HG03439 (cell line): ENCODE measurements at regions not wholly inside any gene's neighbourhood (a gene's known extent, or its start where the extent isn't known, plus 50 kb on each side); places are given as distances from the start of the nearest gene placed in this dataset.
"Not testable (repeated sequence)": the region's sequence is repeated elsewhere in the genome, so short reads cannot be mapped to it uniquely, and the experiment has no call there.

Source experiments
- ATAC-seq: cut with Tn5 transposase; IDR thresholded peaks from one replicate; pipeline ENCODE4 v1.9.1; 2021; ENCODE audit warnings: mild to moderate bottlenecking, moderate library complexity; ENCODE audit not compliant: unreplicated experiment

DNA sequence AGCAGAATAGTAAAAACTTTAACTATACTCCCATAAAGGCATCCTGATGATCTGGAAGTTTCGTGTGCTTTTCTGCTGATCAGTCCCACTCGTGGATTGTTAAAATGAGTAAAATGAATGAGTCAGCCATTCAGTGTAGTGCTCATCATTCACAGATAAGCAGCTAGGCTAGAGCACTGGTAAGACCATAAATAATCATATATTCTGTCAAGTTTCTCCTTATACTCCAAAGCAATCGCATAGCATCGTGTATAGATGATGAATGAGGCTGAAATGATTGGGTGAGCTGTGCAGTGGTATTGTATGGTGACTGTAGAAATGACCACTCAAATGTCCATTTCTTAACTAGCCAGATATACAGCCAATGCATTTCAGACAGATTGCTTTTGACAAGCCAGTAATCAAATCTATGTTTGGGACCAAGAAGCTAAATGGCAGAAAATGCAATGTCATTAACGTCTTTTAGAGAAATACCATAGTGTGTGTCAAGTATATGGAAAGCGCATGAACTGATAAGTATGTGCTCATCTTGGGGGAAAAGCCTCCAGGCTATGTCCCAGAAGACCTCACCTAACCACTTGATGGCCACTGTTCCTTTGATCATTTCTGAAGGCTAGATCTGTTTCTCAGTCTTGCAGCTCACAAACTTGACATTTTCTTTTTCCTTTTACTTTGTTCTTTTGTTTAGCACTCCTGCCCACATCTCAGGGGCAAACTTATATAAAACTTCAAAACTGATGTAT is 227.2 kb upstream of the FAM3C start:
- no peak for ATAC-seq

DNA sequence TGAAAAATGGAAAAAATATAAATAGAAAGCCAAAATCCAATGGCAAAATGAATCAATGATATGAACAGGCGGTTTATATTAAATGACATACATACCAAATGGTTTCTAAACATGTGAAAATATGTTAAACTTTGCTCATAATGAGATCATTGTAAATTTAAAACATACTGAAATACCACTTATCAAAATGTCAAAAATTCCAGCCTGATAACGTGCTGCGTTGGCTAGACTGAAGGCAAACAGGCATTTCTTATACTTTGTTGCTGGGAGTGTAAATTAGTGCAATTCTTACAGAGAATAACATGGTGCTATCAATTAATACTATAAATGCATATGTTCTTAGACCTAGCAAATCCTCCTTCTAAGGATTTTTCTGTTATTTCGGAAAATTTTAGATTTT is 225.8 kb upstream of the FAM3C start:
- ATAC-seq: no peak

DNA sequence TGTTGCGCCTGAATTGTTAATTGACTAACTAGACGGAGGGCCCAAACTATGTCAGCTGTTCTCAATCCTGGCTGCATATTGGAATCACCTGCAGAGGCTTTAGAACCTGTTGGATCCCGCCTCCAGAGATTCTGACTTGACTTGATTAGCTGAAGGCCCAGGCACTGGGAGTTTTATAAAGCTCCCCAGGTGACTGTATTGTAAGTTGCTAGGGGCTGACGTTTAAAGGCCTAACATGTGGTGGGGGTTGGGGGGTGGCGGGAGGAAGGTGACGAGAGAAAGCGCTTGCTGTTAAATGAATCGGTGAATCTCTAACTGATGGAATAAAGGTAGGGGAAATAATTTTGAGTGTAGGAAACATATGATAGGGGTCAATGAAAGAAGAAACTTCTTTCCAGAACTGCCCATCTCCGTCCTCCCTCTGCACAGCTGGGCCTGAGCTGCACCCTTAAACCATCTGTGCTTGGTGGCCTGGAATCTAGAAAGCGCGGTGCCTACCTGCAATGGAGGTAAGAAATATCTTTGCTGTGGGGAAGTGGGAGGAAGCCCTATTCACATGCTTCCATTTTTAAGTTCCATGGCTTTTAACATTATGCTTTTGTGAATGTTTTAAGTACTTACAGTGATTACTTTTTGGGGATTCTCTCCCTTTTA is 225.0 kb upstream of the FAM3C start:
- ATAC-seq: no peak

DNA sequence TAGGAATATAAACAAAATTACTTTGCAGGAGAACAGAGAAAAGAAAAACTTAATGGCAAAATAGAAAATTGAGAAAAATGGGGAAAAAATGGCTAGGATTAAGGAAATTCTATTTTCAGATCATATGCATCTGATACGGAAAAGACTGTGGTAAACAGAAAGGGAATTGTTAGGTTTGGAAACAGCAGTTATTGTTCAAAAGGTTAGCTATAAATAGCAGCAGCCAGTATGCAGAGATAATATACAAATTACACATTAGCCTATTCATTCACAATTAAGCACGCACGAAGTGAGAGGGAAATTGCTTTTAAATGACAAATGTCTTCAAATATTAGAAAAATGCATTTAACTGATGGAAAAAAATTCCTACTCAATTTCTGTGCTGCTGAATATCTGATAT is 224.1 kb upstream of the FAM3C start:
- no peak for ATAC-seq

DNA sequence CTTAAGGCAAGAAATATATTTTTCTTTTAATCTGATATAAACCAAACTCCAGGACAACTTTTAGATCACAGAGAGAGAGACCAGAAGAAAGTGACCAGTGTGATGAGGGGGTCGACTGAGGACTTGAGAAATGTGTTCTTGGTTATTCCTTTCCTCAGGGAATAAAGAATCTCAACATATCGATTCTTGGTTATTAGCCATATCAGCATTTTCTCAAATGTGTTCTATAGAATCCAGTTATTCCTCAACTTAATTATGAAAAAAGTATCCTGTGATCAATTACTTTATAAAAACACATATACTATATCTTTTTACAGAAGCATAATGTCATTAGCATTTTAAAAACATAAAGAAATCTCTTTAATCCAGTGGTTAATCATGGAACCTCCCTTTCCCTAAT is 222.1 kb upstream of the FAM3C start:
- no peak for ATAC-seq

DNA sequence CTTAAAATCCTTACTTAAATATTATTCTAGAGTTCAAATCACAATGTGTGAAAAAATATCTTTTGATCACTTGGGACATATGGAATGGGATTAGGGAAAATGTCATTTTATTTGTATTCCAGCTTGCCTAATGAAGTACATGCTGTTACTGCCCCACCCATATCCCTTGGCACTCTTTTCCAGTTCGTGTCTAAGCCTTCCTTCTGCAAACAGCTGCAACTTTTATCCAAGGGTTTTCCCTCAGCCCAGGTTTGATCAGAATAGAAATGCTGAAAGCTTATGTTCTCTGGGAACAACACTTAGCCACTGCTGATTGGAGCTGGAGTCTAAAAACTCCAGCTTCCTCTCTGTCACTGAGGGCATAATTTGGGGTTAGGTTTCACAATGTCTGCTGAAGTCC is 214.1 kb upstream of the FAM3C start:
- no peak for ATAC-seq

DNA sequence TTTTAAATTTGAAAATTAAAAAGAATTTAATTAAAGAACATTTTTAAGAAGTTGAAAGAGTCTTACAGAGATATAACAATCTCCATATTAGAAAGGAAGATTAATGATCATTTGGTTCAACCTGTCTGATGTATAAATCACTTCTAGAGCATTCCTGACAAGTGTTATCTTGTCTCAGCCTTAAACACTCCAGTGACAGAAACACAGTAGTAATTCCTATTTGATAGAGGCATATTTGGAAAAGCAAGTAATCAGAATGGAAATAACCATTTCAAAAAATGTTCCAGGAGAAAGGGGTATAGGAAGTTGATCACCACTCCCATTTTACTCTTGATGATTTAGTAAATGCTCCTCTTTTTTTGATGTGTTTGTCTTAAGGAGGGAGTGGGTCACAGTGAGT is 213.1 kb upstream of the FAM3C start:
- no peak for ATAC-seq

DNA sequence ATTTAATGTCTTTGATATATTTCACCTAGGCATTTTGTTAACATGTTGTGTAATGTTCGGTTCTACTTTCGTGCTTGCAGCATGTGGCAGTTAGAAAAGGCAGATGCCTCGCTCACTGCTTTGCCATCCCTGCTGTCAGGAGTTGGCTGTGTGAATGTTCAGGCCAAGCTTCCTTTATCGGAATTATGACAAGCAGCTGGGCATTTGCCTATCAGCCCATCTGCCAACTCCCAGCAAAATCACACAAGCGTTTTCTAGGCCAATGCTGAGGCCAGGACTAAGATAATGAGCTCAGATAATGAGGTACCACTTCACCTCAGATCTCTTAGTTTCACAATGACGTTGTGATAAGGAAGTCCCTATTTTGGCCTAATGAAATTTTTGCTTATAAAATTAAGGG is 212.7 kb upstream of the FAM3C start:
- ATAC-seq: no peak

DNA sequence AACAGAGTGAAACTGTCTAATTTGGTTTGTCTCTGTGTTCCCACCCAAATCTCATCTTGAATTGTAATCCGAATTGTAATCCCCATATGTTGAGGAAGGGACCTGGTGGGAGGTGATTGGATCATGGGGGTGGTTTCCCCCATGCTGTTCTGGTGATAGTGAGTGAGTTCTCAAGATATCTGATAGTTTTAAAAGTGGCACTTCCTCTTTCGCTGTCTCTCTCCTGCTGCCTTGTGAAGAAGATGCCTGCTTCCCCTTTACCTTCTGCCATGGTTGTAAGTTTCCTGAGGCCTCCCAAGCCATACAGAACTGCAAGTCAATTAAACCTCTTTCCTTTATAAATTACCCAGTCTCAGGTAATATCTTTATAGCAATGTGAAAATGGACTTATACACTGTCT is 212.1 kb upstream of the FAM3C start:
- not testable (repeated sequence) for ATAC-seq

DNA sequence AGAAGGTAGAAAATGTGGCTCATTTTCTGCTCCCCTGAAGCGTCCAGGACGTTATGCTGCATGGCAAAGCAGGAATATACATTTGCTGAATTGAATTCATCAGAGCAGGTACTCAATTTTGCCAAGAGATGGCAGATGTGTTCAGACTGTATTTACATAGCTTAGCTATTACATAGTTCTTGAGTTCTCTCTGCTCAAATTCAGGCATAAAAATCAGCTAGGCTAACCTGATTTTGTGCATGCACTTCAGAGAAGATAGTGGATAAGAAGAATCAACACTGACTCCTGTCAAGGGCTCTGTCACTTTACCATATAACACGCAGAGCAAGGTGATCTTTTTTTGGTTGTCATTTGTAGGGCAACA is 209.2 kb upstream of the FAM3C start:
- no peak for ATAC-seq

DNA sequence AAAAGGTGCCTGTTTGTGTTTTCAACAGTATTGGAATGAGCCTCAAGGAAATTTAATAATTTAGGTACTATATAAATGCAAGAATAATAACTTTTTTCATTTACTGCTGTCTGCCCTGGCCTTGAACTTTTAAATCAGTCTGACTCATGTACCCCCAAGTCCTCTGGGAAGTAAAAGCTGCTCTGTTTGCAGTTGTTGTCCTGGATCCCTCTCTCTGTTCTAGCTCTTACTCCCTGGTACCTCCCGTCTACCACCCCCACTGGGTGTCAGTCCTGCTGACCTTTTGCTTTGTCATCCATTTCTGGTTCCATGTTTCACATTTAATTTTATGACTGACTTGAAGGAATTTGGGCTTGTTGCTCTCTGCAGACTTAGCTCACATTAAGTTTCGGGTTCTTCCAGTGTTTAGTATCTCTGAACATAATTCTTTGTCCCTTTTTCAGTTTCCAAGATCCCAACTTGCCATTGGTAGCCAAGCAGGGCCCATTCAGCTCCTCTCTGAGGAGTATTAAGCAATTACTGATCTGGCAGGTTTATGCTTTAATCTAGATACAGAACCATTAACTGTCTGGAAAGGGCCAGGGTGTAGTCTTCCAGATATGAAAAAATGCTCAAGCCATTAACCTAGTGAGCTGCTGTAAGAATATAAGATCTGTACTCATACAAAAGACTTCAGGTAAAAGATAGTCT is 208.7 kb upstream of the FAM3C start:
- no peak for ATAC-seq

DNA sequence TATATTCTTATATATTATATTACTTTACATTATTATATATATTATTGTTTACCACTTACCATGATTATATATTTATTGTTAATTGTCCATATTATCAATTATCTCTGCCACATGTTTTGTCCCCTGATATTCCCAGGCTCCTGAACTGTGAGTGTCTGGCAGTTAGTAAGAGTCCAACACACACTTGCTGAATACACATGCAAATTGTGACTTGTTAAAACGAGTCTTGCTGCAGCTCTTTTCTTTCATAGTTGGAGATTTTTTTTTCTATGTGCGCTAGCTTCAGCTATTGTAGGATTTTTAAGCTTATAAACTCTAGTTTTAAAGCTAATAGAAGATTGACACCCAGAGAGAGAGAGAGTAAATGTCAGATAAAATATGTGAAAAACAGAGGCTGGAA is 207.8 kb upstream of the FAM3C start:
- no peak for ATAC-seq

DNA sequence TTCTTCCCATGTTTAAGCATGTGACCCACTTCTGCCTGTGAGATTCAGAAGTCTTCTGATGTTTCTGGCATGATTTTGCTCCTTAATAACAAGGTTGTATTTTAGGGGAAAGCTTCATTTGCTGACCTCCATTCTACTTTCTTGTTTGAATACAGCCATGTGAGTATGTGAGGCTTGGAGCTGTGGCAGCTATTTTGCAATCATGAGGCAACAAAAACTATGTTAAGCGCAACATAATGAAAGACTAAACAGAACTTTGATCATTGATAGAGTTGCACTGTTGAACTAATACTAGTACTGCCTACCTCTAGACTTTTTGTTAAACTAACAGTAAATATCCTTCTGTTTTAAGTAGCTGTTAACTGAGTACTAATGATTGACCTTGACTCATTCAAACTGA is 203.8 kb upstream of the FAM3C start:
- no peak for ATAC-seq

DNA sequence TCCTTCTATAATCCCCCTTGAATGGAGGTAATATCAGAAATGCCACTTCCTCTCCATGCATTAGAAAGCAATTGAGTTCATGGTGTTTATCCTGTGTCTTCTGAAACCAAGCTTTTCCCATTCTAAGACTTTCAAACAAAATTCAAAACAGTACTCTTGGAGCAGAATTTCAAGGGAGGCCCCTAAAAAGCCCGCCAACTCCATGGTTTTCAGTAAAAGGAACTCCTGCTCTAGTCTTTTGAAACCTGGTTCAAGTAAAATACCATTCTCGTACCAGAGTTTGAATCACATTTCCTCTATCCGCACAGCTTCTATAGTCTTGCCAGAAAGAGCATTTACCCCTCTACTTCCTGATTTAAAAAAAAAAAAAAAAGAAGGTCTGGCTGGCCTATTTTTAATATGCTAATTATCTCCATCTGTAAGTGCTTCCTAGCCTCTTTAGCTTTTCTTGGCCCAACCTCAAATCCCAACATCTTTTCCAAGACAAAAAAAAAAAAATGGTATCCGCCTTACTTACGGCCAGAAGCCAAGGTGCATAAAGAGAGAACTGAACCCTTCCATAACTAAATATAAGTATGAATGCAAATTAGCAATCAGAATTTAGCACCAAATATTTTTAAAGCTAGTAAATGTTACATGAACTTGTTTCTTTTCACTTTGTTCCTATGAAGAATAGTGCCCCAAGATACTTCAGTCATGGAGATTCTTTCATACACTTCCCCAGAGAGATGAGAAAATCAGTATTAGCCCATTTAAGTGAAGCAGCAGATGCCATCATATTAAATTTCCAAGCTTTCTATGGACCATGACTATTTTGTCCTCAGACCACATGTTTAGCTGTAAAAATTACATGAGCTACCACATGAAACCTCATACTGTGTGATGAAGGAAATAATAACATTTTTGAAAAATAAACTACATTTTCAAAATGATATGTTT is 199.9 kb upstream of the FAM3C start:
- no peak for ATAC-seq

DNA sequence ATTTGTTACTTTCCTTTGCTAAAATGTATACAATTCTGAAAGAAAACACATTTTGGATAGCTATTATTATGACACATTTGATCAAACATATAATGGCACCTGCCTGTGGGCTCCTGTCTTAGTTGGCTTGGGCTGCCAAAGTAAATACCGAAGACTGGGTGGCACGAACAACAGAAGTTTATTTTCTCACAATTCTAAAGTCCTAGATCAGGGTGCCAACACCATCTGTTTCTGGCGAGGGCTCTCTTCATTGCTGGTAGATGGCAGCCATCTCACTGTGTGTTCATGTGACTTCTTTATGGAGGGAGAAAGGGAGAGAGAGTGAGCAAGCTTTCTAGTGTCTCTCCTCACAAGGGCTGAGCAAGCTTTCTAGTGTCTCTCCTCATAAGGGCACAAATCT is 195.8 kb upstream of the FAM3C start:
- no peak for ATAC-seq

DNA sequence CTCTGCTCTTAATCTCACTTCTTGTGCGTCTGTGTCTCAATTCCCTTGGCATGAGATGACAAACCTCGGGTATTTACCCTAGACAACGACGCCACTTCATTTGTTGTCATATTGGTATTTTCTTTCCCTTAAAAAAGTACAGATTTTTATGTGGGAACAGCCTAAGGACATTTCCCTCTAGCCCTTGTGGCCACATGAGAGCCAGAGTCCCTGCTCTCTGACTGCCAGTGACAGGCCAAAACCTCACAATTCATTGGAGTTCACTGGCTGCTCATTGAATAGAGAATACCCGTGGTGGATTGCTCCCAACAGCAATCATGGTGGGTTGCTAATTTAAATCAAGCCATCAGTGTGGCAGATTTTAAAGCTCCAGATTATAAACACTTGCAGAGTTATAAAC is 191.3 kb upstream of the FAM3C start:
- no peak for ATAC-seq

DNA sequence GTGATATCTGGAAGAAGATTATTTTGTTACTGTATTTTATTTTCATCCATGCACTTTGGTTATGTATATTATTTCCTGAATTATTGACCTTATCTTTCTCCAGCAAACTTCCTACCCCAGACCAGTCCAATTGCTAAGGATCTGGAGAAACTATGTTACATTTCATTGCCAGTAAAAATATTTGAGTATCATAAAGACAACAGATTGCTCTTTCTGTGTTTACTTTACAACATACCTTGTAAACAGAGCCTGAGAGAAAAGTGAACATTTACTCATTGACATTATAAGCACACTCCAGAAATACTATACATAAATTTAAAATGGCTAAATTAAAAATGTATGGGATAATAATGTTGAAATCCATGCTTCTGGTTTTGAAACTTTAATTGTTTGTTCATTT is 186.2 kb upstream of the FAM3C start:
- ATAC-seq: no peak

DNA sequence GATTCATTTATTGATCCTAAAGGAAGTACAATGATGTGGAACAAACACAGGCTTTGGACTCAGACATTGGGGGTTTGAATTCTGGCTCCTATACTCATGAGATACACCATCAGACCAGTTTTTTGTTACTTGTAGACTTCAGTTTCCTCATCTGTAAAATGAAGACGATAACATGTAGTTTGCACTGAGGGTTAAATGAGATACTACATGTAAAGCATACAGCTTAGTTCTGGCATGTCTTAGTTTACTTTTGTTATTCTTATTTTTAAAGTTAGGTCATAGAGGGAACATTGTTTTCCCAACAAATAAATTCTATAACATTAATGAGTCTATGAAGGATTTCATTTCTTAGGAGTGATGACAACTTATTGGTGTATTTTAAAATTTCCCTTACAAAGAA is 183.5 kb upstream of the FAM3C start:
- ATAC-seq: no peak

DNA sequence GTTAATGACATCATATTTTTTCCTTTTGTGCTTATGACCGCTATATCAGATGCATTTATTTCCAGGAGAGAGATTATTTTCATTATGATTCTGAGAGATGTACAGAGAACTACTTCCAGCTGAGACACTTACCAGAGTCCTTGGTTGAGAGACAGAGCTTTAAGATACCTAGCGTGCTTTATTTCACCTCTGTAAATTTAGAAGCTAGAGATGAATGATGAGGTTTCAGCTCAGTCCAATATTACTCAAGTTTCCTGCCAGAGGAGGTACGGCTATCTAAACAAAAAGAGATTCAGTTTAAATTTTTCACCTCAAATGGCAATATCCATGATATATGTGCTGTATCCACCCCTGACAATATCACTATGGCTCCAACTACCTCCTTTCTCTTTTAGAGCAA is 182.6 kb upstream of the FAM3C start:
- no peak for ATAC-seq

DNA sequence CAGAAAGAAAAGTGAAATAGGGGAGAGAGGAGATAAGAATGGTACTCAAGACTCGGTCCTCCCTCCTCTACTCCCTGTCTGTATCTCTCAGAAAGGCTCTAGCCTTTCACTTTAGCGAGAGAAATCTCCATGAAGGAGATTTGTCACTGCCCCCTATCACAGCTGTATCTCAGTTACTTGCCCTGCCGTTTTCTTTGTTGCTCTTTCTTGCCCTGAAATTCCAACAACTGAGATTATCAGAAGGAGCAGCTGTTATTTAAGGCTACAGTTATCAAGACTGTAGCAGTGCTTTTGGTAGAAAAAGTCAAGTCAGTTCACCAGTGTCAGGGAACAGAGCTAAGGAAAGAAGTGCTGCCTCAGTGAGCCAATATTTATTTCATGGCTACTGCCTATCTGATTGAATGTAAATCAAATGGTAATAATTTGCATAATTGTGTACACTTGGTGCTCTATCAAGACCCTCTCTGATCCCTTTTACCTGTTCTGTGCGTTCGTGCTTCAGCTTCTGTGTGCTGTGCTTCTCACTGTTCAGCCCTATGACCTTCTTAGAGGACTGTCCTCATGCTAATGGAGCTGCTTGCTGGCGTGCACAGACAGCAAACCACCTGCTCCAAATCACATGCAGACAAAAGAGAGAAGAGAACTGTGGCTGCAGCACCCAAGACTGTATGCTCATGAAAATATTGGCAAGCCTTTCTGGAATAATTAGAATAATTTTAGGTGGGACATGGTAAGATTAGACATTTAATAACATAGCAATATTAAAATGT is 180.2 kb upstream of the FAM3C start:
- ATAC-seq: no peak
